Sigmoid colon (tissue), 6 donors: ENCODE measurements at regions not wholly inside any gene's neighbourhood (a gene's known extent, or its start where the extent isn't known, plus 50 kb on each side); places are given as distances from the start of the nearest gene placed in this dataset.

ENCODE experiments used
- DNase-seq: peaks from one replicate; pipeline ENCODE4 v3.0.0-alpha.2; 2019
- H3K27ac ChIP-seq, 4 donors: fragments of 200-600 bp; sonication (generic); one replicate each; pipeline ENCODE4 v1.5.1; 2016 to 2019; ENCODE audit warnings: mild to moderate bottlenecking in 1 of 4
- H3K27me3 ChIP-seq, 3 donors: fragments of 200-600 bp; sonication (generic); one replicate each; pipeline ENCODE4 v1.5.1; 2019; ENCODE audit warnings: mild to moderate bottlenecking in 1 of 3
- H3K36me3 ChIP-seq, 4 donors: fragments of 200-600 bp; sonication (generic); one replicate each; pipeline ENCODE4 v1.5.1; 2016 to 2019
- H3K4me1 ChIP-seq, 4 donors: fragments of 200-600 bp; sonication (generic); one replicate each; pipeline ENCODE4 v1.5.1; 2017 to 2019
- H3K4me3 ChIP-seq, 4 donors: fragments of 200-600 bp; sonication (generic); one replicate each; pipeline ENCODE4 v1.5.1; 2017 to 2019; ENCODE audit warnings: mild to moderate bottlenecking in 2 of 4, moderate library complexity in 1 of 4
- H3K9me3 ChIP-seq, 4 donors: fragments of 200-600 bp in 3 of 4; sonication (generic) in 3 of 4; one replicate each; pipeline versions ENCODE4 v1.5.1 to v1.6.1; 2013 to 2019
- CTCF ChIP-seq, 4 experiments: fragments of 450-650 bp in 3 of 4; fragments of 200-600 bp in 1 of 4; IDR thresholded peaks; one replicate each; pipeline ENCODE4 v1.5.1; 2016 to 2019; ENCODE audit warnings: antibody characterized with exemption in 4 of 4, mild to moderate bottlenecking in 3 of 4, moderate library complexity in 2 of 4
- EP300 ChIP-seq, 4 donors: sonication (generic); formaldehyde crosslinking; IDR thresholded peaks; one replicate each; pipeline ENCODE4 v1.6.1; 2017; ENCODE audit warnings: antibody characterized with exemption in 4 of 4
- POLR2A ChIP-seq, 2 donors: fragments of 450-650 bp; IDR thresholded peaks; one replicate each; pipeline ENCODE4 v1.6.1; 2016; ENCODE audit warnings: antibody characterized with exemption in 2 of 2, mild to moderate bottlenecking in 2 of 2, moderate library complexity in 2 of 2
- POLR2AphosphoS5 ChIP-seq, 4 donors: sonication (generic); formaldehyde crosslinking; IDR thresholded peaks; one replicate each; pipeline ENCODE4 v1.6.1; 2017; ENCODE audit warnings: antibody characterized with exemption in 4 of 4
- WGBS, 2 donors: extraction: QIAGEN DNeasy Blood & Tissue Kit; methylation state at CpG; one replicate each; pipeline ENCODE4 v1.1.7; 2013; 5-methylcytosine and 5-hydroxymethylcytosine counted together
- intact Hi-C: fragments of 100-400 bp; cut with DNase I; formaldehyde crosslinking; loops from one replicate; pipeline ENCODE4 v1.15.1; 2023
- donor health status: healthy with polysubstance abuse.
- donor health status: healthy.

DNA sequence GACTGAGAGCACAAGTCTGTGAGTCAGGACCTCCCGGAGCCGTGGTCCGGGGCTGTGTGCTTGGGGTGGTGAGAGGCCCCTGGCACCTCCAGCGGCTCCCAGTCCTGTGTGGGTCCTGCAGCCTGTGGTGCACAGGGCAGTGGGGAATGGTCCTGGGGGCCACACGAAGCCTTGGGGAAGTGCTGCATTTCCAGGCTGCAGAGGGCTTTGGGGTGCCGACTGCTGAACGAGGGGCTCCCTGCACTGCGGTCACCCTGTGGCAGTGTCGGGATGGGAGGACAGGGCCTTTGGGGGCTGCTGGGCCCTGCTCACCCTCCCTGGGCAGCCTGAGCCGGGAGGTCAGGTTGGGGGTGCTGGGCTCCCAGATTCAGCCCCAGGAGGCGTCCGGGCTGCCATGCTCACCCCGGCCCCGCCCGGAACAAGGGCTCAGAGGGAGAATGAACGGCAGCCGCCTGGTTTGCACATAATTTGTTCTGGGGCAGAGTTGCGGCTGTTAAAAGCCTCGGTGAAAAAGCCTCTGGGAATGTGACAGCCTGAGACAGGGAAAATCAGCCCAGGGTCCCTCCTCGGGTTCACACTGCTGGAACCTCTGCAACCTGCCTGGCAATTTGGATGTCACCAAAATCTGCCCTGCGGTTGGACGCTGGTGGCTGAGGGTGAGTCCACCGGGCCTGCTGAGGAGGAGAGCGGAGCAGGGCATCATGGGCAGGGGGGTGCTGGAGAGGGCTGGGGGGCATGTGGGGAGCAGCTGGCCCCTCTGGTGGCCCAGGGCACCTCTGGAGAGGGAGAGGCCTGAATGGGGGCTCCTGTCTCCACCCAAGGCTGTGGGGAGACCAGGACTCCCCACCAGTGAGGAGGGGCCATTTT lies 109.2 kb downstream of the KIF26A start:
- intact Hi-C loops = no loop called here
- TF ChIP-seq POLR2A (IDR thresholded peaks at IDR 0.05) (no peak), POLR2AphosphoS5 (IDR thresholded peaks at IDR 0.05) (no peak), CTCF (IDR thresholded peaks at IDR 0.05) (no peak), EP300 (IDR thresholded peaks at IDR 0.05) (no peak)
- no peak for DNase-seq
- 84 to 90% methylated on average over 24 of the region's 24 CpGs for WGBS, 2 donors
- H3K36me3 ChIP-seq = no peaks in the 10 kb centered on the region
- no peaks in the 10 kb centered on the region for H3K27me3 ChIP-seq
- no peak overlapping the region for H3K4me3 ChIP-seq
- no peak overlapping the region for H3K27ac ChIP-seq
- H3K4me1 ChIP-seq = peaks cover 0 to 14% (median 12%) of the 10 kb centered on the region in 4 donors
- peaks cover 0 to 14% (median 3%) of the 10 kb centered on the region in 4 donors for H3K9me3 ChIP-seq

DNA sequence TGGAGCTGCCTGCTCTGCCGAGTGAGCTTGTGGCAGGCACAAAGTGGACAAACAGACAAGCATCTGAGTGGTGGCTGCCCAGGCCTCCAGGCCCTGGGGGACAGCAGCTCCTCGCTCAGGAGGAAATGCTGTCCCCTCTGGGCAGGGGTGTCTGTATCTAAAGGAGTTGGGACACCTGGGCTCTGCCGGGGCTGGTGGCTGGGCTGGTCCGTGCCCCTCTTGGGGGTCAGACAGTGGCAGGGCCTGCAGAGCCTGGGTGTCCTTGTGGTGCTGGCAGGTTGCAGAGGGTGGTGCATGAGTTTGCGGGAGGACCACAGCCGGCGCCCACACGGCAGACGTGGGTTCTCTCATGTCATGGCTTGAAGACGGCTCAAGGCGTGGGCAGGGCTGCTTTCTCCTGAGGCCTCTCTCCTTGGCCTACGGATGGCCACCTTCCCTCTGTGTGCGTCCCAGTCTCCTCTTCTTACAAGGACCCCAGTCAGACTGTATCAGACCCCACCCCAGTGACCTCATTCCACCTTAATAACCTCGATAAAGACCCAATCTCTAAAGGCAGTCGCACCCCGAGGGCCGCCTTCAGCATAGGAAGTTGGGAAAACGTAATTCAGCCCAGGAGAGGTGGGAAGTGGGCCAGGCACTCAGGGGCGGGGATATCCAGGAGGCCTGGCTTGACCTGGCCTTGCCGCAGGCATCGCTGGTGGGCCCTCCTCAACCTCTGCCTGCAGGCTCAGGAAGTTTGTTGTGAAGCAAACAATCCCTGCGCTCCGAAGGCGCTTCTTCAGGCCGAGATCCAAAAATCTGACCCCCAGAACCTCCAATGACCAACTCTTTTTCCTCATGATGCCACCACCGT lies 110.0 kb downstream of the KIF26A start:
- no peak for DNase-seq
- Histone ChIP-seq H3K27me3 (no peaks in the 10 kb centered on the region), H3K9me3 (peaks cover 0 to 14% (median 3%) of the 10 kb centered on the region in 4 donors), H3K4me1 (peaks cover 0 to 14% (median 12%) of the 10 kb centered on the region in 4 donors), H3K27ac (no peak overlapping the region), H3K36me3 (no peaks in the 10 kb centered on the region), H3K4me3 (no peak overlapping the region)
- whole genome bisulfite sequencing, 2 donors = 89 to 91% methylated on average over 26 of the region's 26 CpGs
- intact Hi-C loops = no loop called here
- TF ChIP-seq EP300 (IDR thresholded peaks at IDR 0.05) = no peak
- no peak for TF ChIP-seq POLR2AphosphoS5 (IDR thresholded peaks at IDR 0.05)
- TF ChIP-seq POLR2A (IDR thresholded peaks at IDR 0.05) = no peak
- TF ChIP-seq CTCF (IDR thresholded peaks at IDR 0.05) = no peak

GRCh38 chr14:104249089-104249488 lies 110.7 kb downstream of the KIF26A start:
- intact Hi-C loops = no loop called here

DNA sequence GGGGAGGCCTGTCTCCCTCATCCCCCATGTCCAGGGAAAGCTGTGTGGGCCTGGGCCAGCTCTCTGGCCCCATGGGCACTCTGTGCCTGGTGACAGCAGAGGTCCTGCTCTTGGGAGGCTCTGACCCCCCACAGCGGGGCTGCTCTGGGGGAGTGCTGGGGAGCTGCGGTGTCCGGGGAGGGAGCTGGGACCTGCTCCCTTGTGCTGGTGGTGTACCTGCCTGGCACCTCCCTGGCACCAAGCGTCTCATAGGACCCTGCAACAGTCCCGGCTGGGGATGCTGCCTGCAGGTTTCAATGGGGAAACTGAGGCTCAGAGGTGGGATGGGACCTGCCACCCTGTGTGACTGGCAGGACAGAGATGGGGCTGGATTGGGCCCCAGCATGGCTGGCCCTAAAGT lies 111.3 kb downstream of the KIF26A start:
- intact Hi-C loops = no loop called here
- H3K27me3 ChIP-seq = no peaks in the 10 kb centered on the region
- H3K36me3 ChIP-seq = no peaks in the 10 kb centered on the region
- peaks cover 0 to 14% (median 3%) of the 10 kb centered on the region in 4 donors for H3K9me3 ChIP-seq
- TF ChIP-seq EP300 (IDR thresholded peaks at IDR 0.05) (no peak), CTCF (IDR thresholded peaks at IDR 0.05) (no peak), POLR2AphosphoS5 (IDR thresholded peaks at IDR 0.05) (no peak), POLR2A (IDR thresholded peaks at IDR 0.05) (no peak)
- WGBS, 2 donors = 94 to 97% methylated on average over 5 of the region's 5 CpGs
- no peak overlapping the region for H3K4me3 ChIP-seq
- H3K4me1 ChIP-seq = peaks cover 0 to 3% (median 3%) of the 10 kb centered on the region in 4 donors
- DNase-seq = no peak
- no peak overlapping the region for H3K27ac ChIP-seq

More at GRCh38 chr14:104249089-104249488, 110.7 kb downstream of the KIF26A start:
- Histone ChIP-seq H3K27ac (no peak overlapping the region), H3K4me1 (peaks cover 0 to 9% (median 9%) of the 10 kb centered on the region in 4 donors), H3K27me3 (no peaks in the 10 kb centered on the region), H3K36me3 (no peaks in the 10 kb centered on the region), H3K4me3 (no peak overlapping the region), H3K9me3 (peaks cover 0 to 14% (median 3%) of the 10 kb centered on the region in 4 donors)
- 95% methylated on average over 9 of the region's 9 CpGs for WGBS, 2 donors
- no peak for DNase-seq
- no peak for TF ChIP-seq POLR2A (IDR thresholded peaks at IDR 0.05)
- TF ChIP-seq POLR2AphosphoS5 (IDR thresholded peaks at IDR 0.05) = no peak
- no peak for TF ChIP-seq EP300 (IDR thresholded peaks at IDR 0.05)
- TF ChIP-seq CTCF (IDR thresholded peaks at IDR 0.05) = no peak
